ENCODE measurements at regions not wholly inside any gene's neighbourhood (a gene's known extent, or its start where the extent isn't known, plus 50 kb on each side); places are given as distances from the start of the nearest gene placed in this dataset.
A peak's percentile ranks its signal among the peaks of the same experiment; 100 is the strongest.

- ATAC-seq (peak; percentile 94), DNase-seq (ENCODE audit: low spot score) (peak; percentile 50)
- no peaks in the 10 kb centered on the region for H3K36me3 Mint-ChIP-seq
- peaks cover 10% of the 10 kb centered on the region; the same call in 1 of the 2 replicates for H3K9me3 Mint-ChIP-seq
- H3K4me1 Mint-ChIP-seq, result peaks cover 5% of the 10 kb centered on the region
- TF ChIP-seq ATF6 (CRISPR knock-in tag; IDR thresholded peaks at IDR 0.05) (no peak), IRF1 (CRISPR knock-in tag; IDR thresholded peaks at IDR 0.05) (no peak), SMAD3 (CRISPR knock-in tag; IDR thresholded peaks at IDR 0.05; ENCODE audit: borderline replicate concordance) (no peak), TCF7 (CRISPR knock-in tag; IDR thresholded peaks at IDR 0.05; ENCODE audit: low read depth) (no peak), ZNF317 (CRISPR knock-in tag; IDR thresholded peaks at IDR 0.05; ENCODE audit: borderline replicate concordance, low read depth) (no peak), CREB1 (CRISPR knock-in tag; IDR thresholded peaks at IDR 0.05) (no peak), ZMAT4 (CRISPR knock-in tag; IDR thresholded peaks at IDR 0.05) (no peak), HMGXB4 (CRISPR knock-in tag; IDR thresholded peaks at IDR 0.05) (no peak), RELA (CRISPR knock-in tag; IDR thresholded peaks at IDR 0.05; ENCODE audit: borderline replicate concordance) (no peak), ZNF423 (CRISPR knock-in tag; IDR thresholded peaks at IDR 0.05) (no peak), ZNF671 (CRISPR knock-in tag; IDR thresholded peaks at IDR 0.05) (no peak), ZNF121 (CRISPR knock-in tag; IDR thresholded peaks at IDR 0.05) (no peak), NR1H2 (CRISPR knock-in tag; IDR thresholded peaks at IDR 0.05) (no peak), GABPB1 (CRISPR knock-in tag; IDR thresholded peaks at IDR 0.05) (no peak), STAT6 (CRISPR knock-in tag; conservative IDR thresholded peaks at IDR 0.05; ENCODE audit: low read depth) (no peak)
- H3K4me3 Mint-ChIP-seq, result no peak overlapping the region
- no peaks in the 10 kb centered on the region for H3K27me3 Mint-ChIP-seq (ENCODE audit: low read depth)
- no peak overlapping the region for H3K27ac Mint-ChIP-seq
- POLR2A ChIA-PET, result no interaction called here
- CTCF ChIA-PET, result no interaction called here
Observed at GRCh38 chrX:1727531-1728027, 112.7 kb downstream of the ASMT start.

GRCh38 chrX:1734806-1735205, 119.9 kb downstream of the ASMT start:
- POLR2A ChIA-PET, result no interaction called here
- H3K4me3 Mint-ChIP-seq, result no peak overlapping the region
- TF ChIP-seq SMAD4 (CRISPR knock-in tag; IDR thresholded peaks at IDR 0.05) (no peak), NR3C1 (CRISPR knock-in tag; conservative IDR thresholded peaks at IDR 0.05; ENCODE audit: low read depth) (no peak), ZNF512 (CRISPR knock-in tag; IDR thresholded peaks at IDR 0.05; ENCODE audit: borderline replicate concordance) (0 out of 2 replicates have a peak, but pooled peaks have one; percentile 66)
- DNase-seq (ENCODE audit: low spot score), result no peak
- no peak overlapping the region for H3K27ac Mint-ChIP-seq
- H3K4me1 Mint-ChIP-seq, result peaks cover 13% of the 10 kb centered on the region
- peaks cover 5% of the 10 kb centered on the region for H3K36me3 Mint-ChIP-seq
- H3K9me3 Mint-ChIP-seq, result peaks cover 5% of the 10 kb centered on the region
- CTCF ChIA-PET, result no interaction called here
- ATAC-seq, result no peak
- H3K27me3 Mint-ChIP-seq (ENCODE audit: low read depth), result no peaks in the 10 kb centered on the region
